ENCODE measurements at regions not wholly inside any gene's neighbourhood (a gene's known extent, or its start where the extent isn't known, plus 50 kb on each side); places are given as distances from the start of the nearest gene placed in this dataset.

GRCh38 chr4:143286701-143287571 is 49.7 kb upstream of the GAB1 start:
- Histone ChIP-seq H3K9me3 (no peaks in the 10 kb centered on the region), H3K27ac (peak overlapping the region; percentile 55 to 57), H3K36me3 (no peaks in the 10 kb centered on the region), H3K27me3 (no peaks in the 10 kb centered on the region), H3K4me1 (peaks cover 0 to 26% of the 10 kb centered on the region in 2 donors), H3K4me3 (no peak overlapping the region)
- DNase-seq (ENCODE audit: low spot score): no peak
- TF ChIP-seq CTCF (IDR thresholded peaks at IDR 0.05): no peak
